ENCODE measurements at regions not wholly inside any gene's neighbourhood (a gene's known extent, or its start where the extent isn't known, plus 50 kb on each side); places are given as distances from the start of the nearest gene placed in this dataset.

GRCh38 chr1:239204401-239204800 is 182.0 kb upstream of the CHRM3 start:
- Histone ChIP-seq H3K4me3 (ENCODE audit: low read depth in 1 of 3, low read length in 3 of 3) (no peak overlapping the region), H3K4me1 (ENCODE audit: control insufficient read depth in 4 of 4, insufficient read depth in 4 of 4, low read length in 3 of 4) (no peaks in the 10 kb centered on the region), H3K9me3 (ENCODE audit: control insufficient read depth in 4 of 4, low read length in 3 of 4) (no peaks in the 10 kb centered on the region), H3K27ac (ENCODE audit: low read depth in 1 of 2, low read length in 2 of 2) (no peak overlapping the region), H3K36me3 (ENCODE audit: control insufficient read depth in 4 of 4, insufficient read depth in 3 of 4, low read depth in 1 of 4, low read length in 3 of 4) (no peaks in the 10 kb centered on the region), H3K9ac (ENCODE audit: low read depth in 1 of 2, low read length in 2 of 2) (no peak overlapping the region), H3K27me3 (ENCODE audit: control insufficient read depth in 4 of 4, insufficient read depth in 4 of 4, low read length in 3 of 4) (no peaks in the 10 kb centered on the region)
- DNase-seq (ENCODE audit: low spot score): no peak
- no peak for TF ChIP-seq EGR1 (IDR thresholded peaks at IDR 0.05; ENCODE audit: low read depth in 2 of 2)
- no peak for TF ChIP-seq GABPA (IDR thresholded peaks at IDR 0.05 in 1 of 2, conservative IDR thresholded peaks at IDR 0.05 in 1 of 2)
- no peak for TF ChIP-seq FOXA1 (IDR thresholded peaks at IDR 0.05)
- no peak for TF ChIP-seq NR2F2 (IDR thresholded peaks at IDR 0.05)
- TF ChIP-seq SP1 (IDR thresholded peaks at IDR 0.05): no peak
- TF ChIP-seq ZBTB33 (IDR thresholded peaks at IDR 0.05): no peak
- TF ChIP-seq FOXA2 (IDR thresholded peaks at IDR 0.05): no peak
- TF ChIP-seq TAF1 (conservative IDR thresholded peaks at IDR 0.05): no peak
- TF ChIP-seq HNF4G (IDR thresholded peaks at IDR 0.05): no peak
- no peak for TF ChIP-seq RAD21 (IDR thresholded peaks at IDR 0.05)
- TF ChIP-seq REST (IDR thresholded peaks at IDR 0.05): no peak
- TF ChIP-seq HNF4A (conservative IDR thresholded peaks at IDR 0.05): no peak
- no peak for TF ChIP-seq YY1 (IDR thresholded peaks at IDR 0.05)
- TF ChIP-seq RXRA (IDR thresholded peaks at IDR 0.05): no peak
- TF ChIP-seq ATF3 (IDR thresholded peaks at IDR 0.05): no peak
- 80% methylated on average over 2 of the region's 2 CpGs for WGBS

GRCh38 chr1:239197871-239198270 is 188.5 kb upstream of the CHRM3 start:
- Histone ChIP-seq H3K9ac (ENCODE audit: low read depth in 1 of 2, low read length in 2 of 2) (no peak overlapping the region), H3K4me3 (ENCODE audit: low read depth in 1 of 3, low read length in 3 of 3) (no peak overlapping the region), H3K27ac (ENCODE audit: low read depth in 1 of 2, low read length in 2 of 2) (no peak overlapping the region), H3K27me3 (ENCODE audit: control insufficient read depth in 4 of 4, insufficient read depth in 4 of 4, low read length in 3 of 4) (no peaks in the 10 kb centered on the region), H3K36me3 (ENCODE audit: control insufficient read depth in 4 of 4, insufficient read depth in 3 of 4, low read depth in 1 of 4, low read length in 3 of 4) (no peaks in the 10 kb centered on the region), H3K9me3 (ENCODE audit: control insufficient read depth in 4 of 4, low read length in 3 of 4) (no peaks in the 10 kb centered on the region), H3K4me1 (ENCODE audit: control insufficient read depth in 4 of 4, insufficient read depth in 4 of 4, low read length in 3 of 4) (no peaks in the 10 kb centered on the region)
- TF ChIP-seq SP1 (IDR thresholded peaks at IDR 0.05) (no peak), EGR1 (IDR thresholded peaks at IDR 0.05; ENCODE audit: low read depth in 2 of 2) (no peak), YY1 (IDR thresholded peaks at IDR 0.05) (no peak), GABPA (IDR thresholded peaks at IDR 0.05 in 1 of 2, conservative IDR thresholded peaks at IDR 0.05 in 1 of 2) (no peak), ZBTB33 (IDR thresholded peaks at IDR 0.05) (no peak), NR2F2 (IDR thresholded peaks at IDR 0.05) (no peak), HNF4G (IDR thresholded peaks at IDR 0.05) (no peak), CTCF (IDR thresholded peaks at IDR 0.05; ENCODE audit: low read depth, low read length, missing input control) (no peak), FOXA1 (IDR thresholded peaks at IDR 0.05) (no peak), RXRA (IDR thresholded peaks at IDR 0.05) (no peak), TAF1 (conservative IDR thresholded peaks at IDR 0.05) (no peak)
- WGBS: 85% methylated on average over 4 of the region's 4 CpGs
- no peak for DNase-seq (ENCODE audit: low spot score)
